Erythroblast (primary cell): ENCODE measurements at regions not wholly inside any gene's neighbourhood (a gene's known extent, or its start where the extent isn't known, plus 50 kb on each side); places are given as distances from the start of the nearest gene placed in this dataset.

ENCODE experiments used
- GATA1 ChIP-seq: IDR thresholded peaks from 2 replicates; pipeline ENCODE4 v1.6.1; 2011; ENCODE audit warnings: low read depth, mild to moderate bottlenecking, control low read depth, low read length, moderate library complexity
- POLR2A ChIP-seq: IDR thresholded peaks from 2 replicates; pipeline ENCODE4 v1.6.1; 2011; ENCODE audit warnings: mild to moderate bottlenecking, low read length

GRCh38 chr4:82256718-82257117 lies 117.1 kb downstream of the HNRNPD start:
- TF ChIP-seq POLR2A (no peak), GATA1 (no peak)
